HFF-Myc (cell line): ENCODE measurements at regions not wholly inside any gene's neighbourhood (a gene's known extent, or its start where the extent isn't known, plus 50 kb on each side); places are given as distances from the start of the nearest gene placed in this dataset.

ENCODE experiments used
- DNase-seq: peaks from one replicate; pipeline ENCODE4 v3.0.0-alpha.2; 2011; ENCODE audit warnings: low read depth; ENCODE audit errors: extremely low read depth
- H3K4me3 ChIP-seq: replicated peaks from 2 replicates; pipeline ENCODE4 v1.5.1; 2011; ENCODE audit warnings: low read depth, mild to moderate bottlenecking, control low read depth, low read length
- TF ChIP-seq, protein P1 (sequence below): IDR thresholded peaks from 2 replicates; pipeline ENCODE4 v1.5.1; 2012; ENCODE audit warnings: mild to moderate bottlenecking, low read depth, low read length, control low read depth; ENCODE audit errors: missing control alignments

DNA sequence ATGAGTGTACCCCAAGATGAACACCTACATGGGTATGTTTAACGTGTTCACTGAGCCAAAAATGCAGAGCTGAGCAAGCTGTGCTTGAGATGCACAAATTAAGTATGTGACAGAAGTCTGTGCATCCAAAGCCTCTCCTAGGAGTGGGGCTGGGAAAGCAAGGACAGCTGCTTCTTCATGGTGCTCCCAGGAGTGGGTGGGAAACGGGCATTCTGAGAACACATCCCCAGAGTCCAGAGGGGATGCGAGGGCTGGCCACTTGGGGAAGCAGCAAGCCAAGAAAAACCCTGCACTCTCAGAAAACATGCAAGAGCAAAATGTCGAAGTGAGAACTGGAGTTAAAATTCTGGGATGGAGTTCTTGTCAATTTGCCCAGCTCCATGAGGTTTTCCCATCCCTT, 414.3 kb downstream of the BCAT1 start:
- no peak for DNase-seq
- TF ChIP-seq, protein P1, sequence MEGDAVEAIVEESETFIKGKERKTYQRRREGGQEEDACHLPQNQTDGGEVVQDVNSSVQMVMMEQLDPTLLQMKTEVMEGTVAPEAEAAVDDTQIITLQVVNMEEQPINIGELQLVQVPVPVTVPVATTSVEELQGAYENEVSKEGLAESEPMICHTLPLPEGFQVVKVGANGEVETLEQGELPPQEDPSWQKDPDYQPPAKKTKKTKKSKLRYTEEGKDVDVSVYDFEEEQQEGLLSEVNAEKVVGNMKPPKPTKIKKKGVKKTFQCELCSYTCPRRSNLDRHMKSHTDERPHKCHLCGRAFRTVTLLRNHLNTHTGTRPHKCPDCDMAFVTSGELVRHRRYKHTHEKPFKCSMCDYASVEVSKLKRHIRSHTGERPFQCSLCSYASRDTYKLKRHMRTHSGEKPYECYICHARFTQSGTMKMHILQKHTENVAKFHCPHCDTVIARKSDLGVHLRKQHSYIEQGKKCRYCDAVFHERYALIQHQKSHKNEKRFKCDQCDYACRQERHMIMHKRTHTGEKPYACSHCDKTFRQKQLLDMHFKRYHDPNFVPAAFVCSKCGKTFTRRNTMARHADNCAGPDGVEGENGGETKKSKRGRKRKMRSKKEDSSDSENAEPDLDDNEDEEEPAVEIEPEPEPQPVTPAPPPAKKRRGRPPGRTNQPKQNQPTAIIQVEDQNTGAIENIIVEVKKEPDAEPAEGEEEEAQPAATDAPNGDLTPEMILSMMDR, result no peak
- no peak overlapping the region for H3K4me3 ChIP-seq

- TF ChIP-seq, protein P1, result no peak
- H3K4me3 ChIP-seq, result no peak overlapping the region
- DNase-seq, result no peak
Measured at GRCh38 chr12:24533716-24534352, 415.1 kb downstream of the BCAT1 start.

- DNase-seq, result no peak
- H3K4me3 ChIP-seq, result no peak overlapping the region
- TF ChIP-seq, protein P1, result no peak
Measured at GRCh38 chr12:24530689-24531088, 418.2 kb downstream of the BCAT1 start.

DNA sequence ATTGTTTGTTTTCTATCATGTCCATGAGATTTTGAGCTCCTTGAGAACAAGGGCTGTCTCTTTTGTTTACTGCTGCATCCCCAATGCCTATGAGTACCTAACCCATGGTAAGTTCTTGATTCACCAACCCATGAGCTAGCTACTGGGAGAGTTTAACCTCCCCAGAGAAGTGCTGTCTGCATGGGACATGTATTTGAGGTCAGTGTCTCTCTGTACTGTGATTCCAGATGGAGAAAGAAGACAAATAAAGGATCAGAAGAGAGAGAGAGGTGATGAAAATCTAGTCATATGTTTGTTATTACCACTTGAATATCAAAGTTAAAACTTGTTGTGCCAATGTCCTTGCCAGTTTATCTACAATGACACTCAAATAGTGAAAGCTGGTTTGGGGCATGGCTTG, 421.8 kb downstream of the BCAT1 start:
- no peak overlapping the region for H3K4me3 ChIP-seq
- DNase-seq, result no peak
- TF ChIP-seq, protein P1, result no peak

- DNase-seq, result no peak
- TF ChIP-seq, protein P1, result no peak
- no peak overlapping the region for H3K4me3 ChIP-seq
Measured at GRCh38 chr12:24522736-24523135, 426.2 kb downstream of the BCAT1 start.

GRCh38 chr12:24519759-24520158, 429.1 kb downstream of the BCAT1 start:
- TF ChIP-seq, protein P1, result no peak
- DNase-seq, result no peak
- H3K4me3 ChIP-seq, result no peak overlapping the region

DNA sequence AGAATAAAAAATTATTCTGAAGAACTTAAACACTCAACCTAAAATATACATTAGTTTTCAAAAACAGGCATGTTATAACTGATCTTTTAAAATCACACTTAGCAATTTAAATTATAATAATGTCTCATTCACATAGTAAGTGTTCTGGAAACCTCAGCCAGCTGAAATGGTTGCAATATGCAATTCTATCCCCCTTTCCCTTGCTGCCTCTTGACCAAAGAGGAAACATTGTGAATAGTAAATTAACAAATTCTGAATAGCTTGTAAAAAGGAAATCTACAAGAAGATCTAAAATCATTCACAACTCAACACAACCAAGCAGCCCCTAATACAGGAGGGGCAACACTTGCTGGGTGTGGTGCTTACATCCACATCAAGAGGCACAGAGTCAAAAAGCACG, 431.9 kb downstream of the BCAT1 start:
- no peak overlapping the region for H3K4me3 ChIP-seq
- no peak for DNase-seq
- TF ChIP-seq, protein P1, result no peak
